Loucy (cell line): ENCODE measurements at regions not wholly inside any gene's neighbourhood (a gene's known extent, or its start where the extent isn't known, plus 50 kb on each side); places are given as distances from the start of the nearest gene placed in this dataset.

Experiments used
- H2AFZ ChIP-seq: fragments of 200-600 bp; sonication (generic); 2 replicates; pipeline ENCODE4 v1.6.0; 2016; ENCODE audit warnings: antibody characterized with exemption, mild to moderate bottlenecking, low read length, moderate library complexity
- H3F3A ChIP-seq: fragments of 200-600 bp; 2 replicates; pipeline ENCODE4 v1.6.0; 2016; ENCODE audit warnings: antibody characterized with exemption, low read depth, mild to moderate bottlenecking
- H3K27me3 ChIP-seq: fragments of 200-600 bp; sonication (generic); 2 replicates; pipeline ENCODE4 v1.6.1; 2014; ENCODE audit warnings: low read length, mild to moderate bottlenecking; ENCODE audit not compliant: insufficient read depth, poor library complexity, severe bottlenecking
- H3K36me3 ChIP-seq: fragments of 200-600 bp; sonication (generic); 2 replicates; pipeline ENCODE4 v1.6.1; 2016; ENCODE audit warnings: low read length; ENCODE audit not compliant: insufficient read depth
- H3K4me1 ChIP-seq: fragments of 200-600 bp; sonication (generic); 2 replicates; pipeline ENCODE4 v1.5.1; 2014; ENCODE audit warnings: low read length, mild to moderate bottlenecking; ENCODE audit not compliant: insufficient read depth, poor library complexity, severe bottlenecking
- H3K4me2 ChIP-seq: fragments of 200-600 bp; sonication (generic); 2 replicates; pipeline ENCODE4 v1.6.0; 2014; ENCODE audit warnings: antibody characterized with exemption, low read length, low read depth, mild to moderate bottlenecking; ENCODE audit not compliant: poor library complexity, severe bottlenecking
- H3K4me3 ChIP-seq: fragments of 200-600 bp; sonication (generic); 2 replicates; pipeline ENCODE4 v1.5.1; 2014; ENCODE audit warnings: low read length, mild to moderate bottlenecking, mixed read lengths; ENCODE audit not compliant: poor library complexity, severe bottlenecking
- H3K79me2 ChIP-seq: fragments of 200-600 bp; sonication (generic); 2 replicates; pipeline ENCODE4 v1.6.1; 2014; ENCODE audit warnings: low read length; ENCODE audit not compliant: insufficient read depth
- H3K9ac ChIP-seq: fragments of 200-600 bp; sonication (generic); 2 replicates; pipeline ENCODE4 v1.6.0; 2014; ENCODE audit warnings: mild to moderate bottlenecking, low read depth, low read length, moderate library complexity; ENCODE audit not compliant: poor library complexity, severe bottlenecking
- H3K9me2 ChIP-seq: fragments of 200-600 bp; sonication (generic); replicated peaks from 2 replicates; pipeline ENCODE4 v1.6.1; 2016; ENCODE audit warnings: low read depth, low read length, mixed read lengths
- H3K9me3 ChIP-seq: fragments of 200-600 bp; sonication (generic); 2 replicates; pipeline ENCODE4 v1.6.1; 2014; ENCODE audit warnings: mild to moderate bottlenecking, antibody characterized with exemption, low read length, low read depth; ENCODE audit not compliant: insufficient read depth
- H4K20me1 ChIP-seq: fragments of 200-600 bp; sonication (generic); 2 replicates; pipeline ENCODE4 v1.6.0; 2014; ENCODE audit warnings: antibody characterized with exemption, low read length, mild to moderate bottlenecking; ENCODE audit not compliant: insufficient read depth, poor library complexity, severe bottlenecking
- EZH2phosphoT487 ChIP-seq: fragments of 200-600 bp; IDR thresholded peaks from 2 replicates; pipeline ENCODE4 v1.6.1; 2018; ENCODE audit warnings: antibody characterized with exemption, mild to moderate bottlenecking, moderate library complexity, borderline replicate concordance
- TF ChIP-seq, protein P1 (sequence below): fragments of 200-600 bp; sonication (generic); conservative IDR thresholded peaks from 2 replicates; pipeline ENCODE4 v1.5.1; 2014; ENCODE audit warnings: mild to moderate bottlenecking, antibody characterized with exemption, low read length

DNA sequence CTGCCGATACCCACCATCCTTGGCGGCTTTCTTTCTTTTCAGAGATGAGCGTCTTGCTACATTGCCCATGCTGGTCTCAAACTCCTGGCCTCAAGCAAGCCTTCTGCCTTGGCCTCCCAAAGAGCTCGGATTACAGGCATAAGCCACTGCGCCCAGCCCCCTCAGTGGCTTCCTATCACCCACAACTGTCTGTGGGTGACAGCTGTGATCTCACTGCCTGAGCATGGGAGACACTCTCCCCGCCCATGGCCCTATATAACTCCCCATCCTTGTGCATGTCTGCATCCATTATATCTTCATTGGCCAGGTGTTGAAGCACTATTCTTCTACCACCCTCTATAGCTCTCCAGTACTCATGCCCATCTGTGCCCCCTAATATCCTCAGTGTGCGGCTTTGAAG lies 76.2 kb downstream of the PTPRS start:
- Histone ChIP-seq H3K9me2 (no peaks in the 10 kb centered on the region), H3K4me3 (no peak overlapping the region), H3K27me3 (no peaks in the 10 kb centered on the region), H2AFZ (no peak overlapping the region), H3K79me2 (no peaks in the 10 kb centered on the region), H3K36me3 (no peaks in the 10 kb centered on the region), H3F3A (no peaks in the 10 kb centered on the region), H3K9me3 (no peaks in the 10 kb centered on the region), H4K20me1 (no peaks in the 10 kb centered on the region), H3K4me2 (no peak overlapping the region), H3K4me1 (no peaks in the 10 kb centered on the region), H3K9ac (no peak overlapping the region)
- TF ChIP-seq EZH2phosphoT487: no peak
- TF ChIP-seq, protein P1, sequence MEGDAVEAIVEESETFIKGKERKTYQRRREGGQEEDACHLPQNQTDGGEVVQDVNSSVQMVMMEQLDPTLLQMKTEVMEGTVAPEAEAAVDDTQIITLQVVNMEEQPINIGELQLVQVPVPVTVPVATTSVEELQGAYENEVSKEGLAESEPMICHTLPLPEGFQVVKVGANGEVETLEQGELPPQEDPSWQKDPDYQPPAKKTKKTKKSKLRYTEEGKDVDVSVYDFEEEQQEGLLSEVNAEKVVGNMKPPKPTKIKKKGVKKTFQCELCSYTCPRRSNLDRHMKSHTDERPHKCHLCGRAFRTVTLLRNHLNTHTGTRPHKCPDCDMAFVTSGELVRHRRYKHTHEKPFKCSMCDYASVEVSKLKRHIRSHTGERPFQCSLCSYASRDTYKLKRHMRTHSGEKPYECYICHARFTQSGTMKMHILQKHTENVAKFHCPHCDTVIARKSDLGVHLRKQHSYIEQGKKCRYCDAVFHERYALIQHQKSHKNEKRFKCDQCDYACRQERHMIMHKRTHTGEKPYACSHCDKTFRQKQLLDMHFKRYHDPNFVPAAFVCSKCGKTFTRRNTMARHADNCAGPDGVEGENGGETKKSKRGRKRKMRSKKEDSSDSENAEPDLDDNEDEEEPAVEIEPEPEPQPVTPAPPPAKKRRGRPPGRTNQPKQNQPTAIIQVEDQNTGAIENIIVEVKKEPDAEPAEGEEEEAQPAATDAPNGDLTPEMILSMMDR: no peak

DNA sequence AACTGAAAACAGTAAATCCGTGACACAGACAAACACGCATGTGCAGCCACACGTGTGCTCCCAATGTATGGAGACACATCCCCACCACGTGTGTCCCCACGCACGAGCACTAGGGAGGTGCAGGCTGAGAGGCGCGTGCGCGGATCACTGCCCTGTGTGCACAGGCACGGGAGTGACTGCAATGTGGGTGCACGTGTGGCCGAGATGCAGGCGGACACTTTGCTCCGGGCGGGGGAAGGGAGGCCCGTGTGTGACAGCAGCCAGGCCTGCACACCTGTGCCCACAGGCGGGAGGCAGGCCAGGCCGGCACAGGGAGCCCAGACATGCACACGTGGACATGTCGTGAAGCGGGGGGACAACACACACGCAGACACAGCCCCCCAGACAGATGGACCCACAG lies 77.0 kb downstream of the PTPRS start:
- Histone ChIP-seq H3K9ac (no peak overlapping the region), H3K9me2 (no peaks in the 10 kb centered on the region), H3K9me3 (no peaks in the 10 kb centered on the region), H3K4me3 (no peak overlapping the region), H3K4me1 (no peaks in the 10 kb centered on the region), H4K20me1 (no peaks in the 10 kb centered on the region), H3K4me2 (no peak overlapping the region), H3F3A (no peaks in the 10 kb centered on the region), H3K79me2 (no peaks in the 10 kb centered on the region), H3K27me3 (no peaks in the 10 kb centered on the region), H2AFZ (no peak overlapping the region), H3K36me3 (no peaks in the 10 kb centered on the region)
- TF ChIP-seq EZH2phosphoT487: no peak
- TF ChIP-seq, protein P1: no peak

DNA sequence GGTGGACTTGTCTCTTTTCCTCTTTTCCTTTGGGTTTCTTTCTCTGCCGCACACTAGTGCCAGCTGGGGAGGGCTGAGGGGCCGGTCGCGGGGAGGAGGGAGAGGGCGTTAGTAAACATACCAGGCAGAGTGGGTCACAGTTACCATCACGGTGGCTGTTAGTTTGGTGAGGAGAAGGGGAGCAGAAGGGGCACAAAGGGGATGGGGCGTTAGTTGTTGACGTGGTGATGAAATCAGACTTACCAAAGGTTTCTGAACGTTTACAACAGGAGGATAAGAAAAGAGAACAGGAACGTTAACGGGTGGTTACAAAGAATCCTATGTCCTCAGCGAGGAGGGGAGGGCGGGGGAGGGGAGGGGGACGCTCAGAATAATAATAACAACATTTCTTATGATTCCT lies 77.9 kb downstream of the PTPRS start:
- H4K20me1 ChIP-seq: no peaks in the 10 kb centered on the region
- H3K9me2 ChIP-seq: no peaks in the 10 kb centered on the region
- no peaks in the 10 kb centered on the region for H3K36me3 ChIP-seq
- no peaks in the 10 kb centered on the region for H3K79me2 ChIP-seq
- no peaks in the 10 kb centered on the region for H3F3A ChIP-seq
- no peak overlapping the region for H3K4me2 ChIP-seq
- H3K27me3 ChIP-seq: no peaks in the 10 kb centered on the region
- H3K4me1 ChIP-seq: no peaks in the 10 kb centered on the region
- no peaks in the 10 kb centered on the region for H3K9me3 ChIP-seq
- H2AFZ ChIP-seq: no peak overlapping the region
- TF ChIP-seq EZH2phosphoT487: no peak
- TF ChIP-seq, protein P1: no peak
- H3K4me3 ChIP-seq: no peak overlapping the region
- no peak overlapping the region for H3K9ac ChIP-seq
